ENCODE measurements at regions not wholly inside any gene's neighbourhood (a gene's known extent, or its start where the extent isn't known, plus 50 kb on each side); places are given as distances from the start of the nearest gene placed in this dataset.

GRCh38 chr19:29293292-29293691 is 80.3 kb upstream of the UQCRFS1 start:
- H3K9me3 Mint-ChIP-seq: no peaks in the 10 kb centered on the region
- no peaks in the 10 kb centered on the region for H3K4me1 Mint-ChIP-seq
- no peak overlapping the region for H3K27ac Mint-ChIP-seq
- no peaks in the 10 kb centered on the region for H3K36me3 Mint-ChIP-seq (ENCODE audit: low read depth)
- TF ChIP-seq CTCF (IDR thresholded peaks at IDR 0.05; ENCODE audit: unreplicated experiment in 3 of 3): no peak
- H3K4me3 Mint-ChIP-seq: no peak overlapping the region
- H3K27me3 Mint-ChIP-seq (ENCODE audit: low read depth): peaks cover 32% of the 10 kb centered on the region

- H3K4me1 Mint-ChIP-seq: no peaks in the 10 kb centered on the region
- H3K36me3 Mint-ChIP-seq (ENCODE audit: low read depth): no peaks in the 10 kb centered on the region
- no peak for TF ChIP-seq CTCF (IDR thresholded peaks at IDR 0.05; ENCODE audit: unreplicated experiment in 3 of 3)
- no peak overlapping the region for H3K4me3 Mint-ChIP-seq
- H3K27me3 Mint-ChIP-seq (ENCODE audit: low read depth): peaks cover 36% of the 10 kb centered on the region
- no peaks in the 10 kb centered on the region for H3K9me3 Mint-ChIP-seq
- no peak overlapping the region for H3K27ac Mint-ChIP-seq
Measured at GRCh38 chr19:29293736-29294342, 80.9 kb upstream of the UQCRFS1 start.

GRCh38 chr19:29294343-29294811 is 81.4 kb upstream of the UQCRFS1 start:
- H3K27me3 Mint-ChIP-seq (ENCODE audit: low read depth): peaks cover 40% of the 10 kb centered on the region
- no peaks in the 10 kb centered on the region for H3K9me3 Mint-ChIP-seq
- no peak for TF ChIP-seq CTCF (IDR thresholded peaks at IDR 0.05; ENCODE audit: unreplicated experiment in 3 of 3)
- no peak overlapping the region for H3K27ac Mint-ChIP-seq
- no peak overlapping the region for H3K4me3 Mint-ChIP-seq
- no peaks in the 10 kb centered on the region for H3K4me1 Mint-ChIP-seq
- no peaks in the 10 kb centered on the region for H3K36me3 Mint-ChIP-seq (ENCODE audit: low read depth)

- H3K9me3 Mint-ChIP-seq: no peaks in the 10 kb centered on the region
- TF ChIP-seq CTCF (IDR thresholded peaks at IDR 0.05; ENCODE audit: unreplicated experiment in 3 of 3): no peak
Measured at GRCh38 chr19:29295285-29295684, 82.3 kb upstream of the UQCRFS1 start.

GRCh38 chr19:29297381-29297780 is 84.4 kb upstream of the UQCRFS1 start:
- Mint-ChIP-seq H3K27ac (no peak overlapping the region), H3K27me3 (ENCODE audit: low read depth) (peaks cover 47% of the 10 kb centered on the region), H3K36me3 (ENCODE audit: low read depth) (no peaks in the 10 kb centered on the region), H3K4me3 (no peak overlapping the region), H3K9me3 (no peaks in the 10 kb centered on the region), H3K4me1 (no peaks in the 10 kb centered on the region)
- TF ChIP-seq CTCF (IDR thresholded peaks at IDR 0.05; ENCODE audit: unreplicated experiment in 3 of 3): no peak

More at GRCh38 chr19:29295285-29295684, 82.3 kb upstream of the UQCRFS1 start:
- no peak overlapping the region for H3K27ac Mint-ChIP-seq
- H3K27me3 Mint-ChIP-seq (ENCODE audit: low read depth): peaks cover 46% of the 10 kb centered on the region
- H3K36me3 Mint-ChIP-seq (ENCODE audit: low read depth): no peaks in the 10 kb centered on the region
- H3K4me1 Mint-ChIP-seq: no peaks in the 10 kb centered on the region
- H3K4me3 Mint-ChIP-seq: no peak overlapping the region

All from nephron (organoid).